NCI-H2081 (cell line): ENCODE measurements at regions not wholly inside any gene's neighbourhood (a gene's known extent, or its start where the extent isn't known, plus 50 kb on each side); places are given as distances from the start of the nearest gene placed in this dataset.
"Not testable (repeated sequence)": the region's sequence is repeated elsewhere in the genome, so short reads cannot be mapped to it uniquely, and the experiment has no call there.

Experiments
- DNase-seq, 2 experiments: peaks; one replicate each; lab custom pipeline; 2025; lab: John Stamatoyannopoulos, UW

DNA sequence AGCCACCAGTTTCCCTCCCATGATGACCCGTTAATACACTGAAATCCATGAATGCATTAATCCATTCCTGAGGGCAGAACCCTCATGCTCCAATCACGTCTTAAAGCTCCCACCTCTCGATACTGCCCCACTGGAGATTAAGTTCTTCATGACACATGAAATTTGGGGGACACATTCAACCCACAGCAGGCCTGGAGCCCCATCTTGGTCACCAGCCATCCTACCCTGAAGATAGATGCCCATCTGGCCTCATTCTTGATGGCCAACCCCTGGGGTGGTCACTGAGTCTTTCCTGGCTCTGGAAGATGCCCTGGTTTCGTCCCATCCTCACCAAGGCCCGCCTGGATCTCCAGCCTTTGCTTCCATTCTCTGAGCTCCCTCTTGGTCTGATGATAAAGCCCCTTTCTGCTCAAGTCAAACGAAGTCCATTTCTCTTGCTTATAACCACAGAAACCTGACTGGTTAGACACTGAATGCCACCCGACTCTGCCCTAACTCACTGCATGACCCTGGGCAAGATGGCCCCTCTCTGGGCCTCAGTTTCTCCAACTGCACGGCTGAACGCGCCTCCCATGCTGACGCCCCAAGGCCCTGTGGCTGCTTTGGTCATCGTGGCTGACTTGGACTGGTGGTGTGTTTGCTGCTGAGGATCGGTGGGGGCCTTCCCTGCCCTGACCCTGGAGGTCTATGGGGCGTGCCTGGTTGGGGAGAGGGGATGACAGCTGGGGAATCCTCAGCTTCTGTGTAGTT lies 138.4 kb upstream of the IER5L start:
- DNase-seq, result no peak

DNA sequence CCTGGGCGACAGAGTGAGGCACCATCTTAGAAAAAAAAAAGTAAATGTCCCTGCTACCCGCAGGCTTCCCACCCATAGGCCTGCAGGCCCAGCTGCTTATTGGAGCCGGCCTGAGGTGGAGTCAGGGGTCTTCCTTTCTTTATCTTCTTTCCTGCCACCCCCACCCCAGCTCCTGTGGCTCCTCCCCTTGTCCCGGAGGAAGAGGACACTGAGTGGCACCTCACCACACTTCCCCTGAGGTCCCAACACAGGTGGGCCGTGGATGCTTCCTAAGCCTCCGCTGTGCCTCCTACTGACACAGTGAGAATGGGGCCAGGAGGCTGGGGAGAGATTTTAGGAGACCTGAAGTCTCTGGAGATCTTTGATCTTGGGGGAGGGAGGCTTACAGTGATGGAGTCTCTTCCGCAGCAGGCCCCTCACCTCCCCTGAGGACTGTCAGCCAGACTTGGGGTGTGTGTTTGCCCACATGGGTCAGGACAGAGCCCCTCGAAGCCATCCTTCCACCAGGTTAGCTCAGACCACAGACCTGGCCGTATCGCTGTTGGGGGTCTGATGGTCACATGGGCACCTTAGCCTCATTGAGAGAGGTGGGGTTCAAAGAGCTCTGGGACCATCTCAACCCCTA lies 135.4 kb upstream of the IER5L start:
- DNase-seq, result no peak

DNA sequence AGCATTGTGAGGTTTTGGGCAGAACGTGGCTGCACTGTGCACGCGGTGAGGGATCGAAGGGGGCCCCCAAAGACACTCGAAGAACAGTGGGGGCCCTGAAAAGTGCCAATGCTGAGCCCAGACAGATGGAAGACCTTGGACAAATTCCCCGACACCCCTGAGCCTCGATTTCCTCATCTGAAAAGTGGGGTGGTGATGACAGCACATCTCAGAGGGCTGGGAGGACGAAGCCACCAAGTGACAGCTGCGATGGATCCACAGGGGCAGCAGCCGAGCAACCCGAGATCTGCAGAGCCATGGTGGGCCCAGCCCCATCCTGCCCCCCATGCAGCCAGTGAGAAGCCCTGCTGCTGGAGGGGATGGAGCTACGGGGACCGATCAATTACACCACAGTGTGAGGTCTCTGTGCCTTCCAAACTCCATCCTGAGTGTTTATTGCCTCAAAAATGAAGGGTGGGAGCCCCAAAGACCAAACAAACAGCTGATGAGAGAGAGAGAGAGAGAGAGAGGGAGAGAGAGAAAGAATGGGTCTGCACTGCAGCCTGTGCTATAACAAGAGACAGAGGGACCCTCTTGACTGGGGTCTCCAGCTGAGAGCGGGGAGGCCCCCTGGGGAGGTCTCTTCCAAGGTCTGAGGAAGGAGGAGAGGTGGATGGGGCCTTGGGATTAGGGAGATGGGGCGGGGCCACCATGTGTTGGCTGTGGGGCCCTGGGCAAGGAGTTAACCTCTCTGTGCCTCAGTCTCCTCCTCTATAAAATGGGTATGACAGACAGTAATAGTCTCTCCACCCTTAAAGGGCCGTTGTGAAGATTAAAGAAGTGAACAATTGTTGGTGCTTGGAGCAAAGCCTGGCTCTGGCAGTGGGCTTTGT lies 134.4 kb upstream of the IER5L start:
- no peak for DNase-seq

DNA sequence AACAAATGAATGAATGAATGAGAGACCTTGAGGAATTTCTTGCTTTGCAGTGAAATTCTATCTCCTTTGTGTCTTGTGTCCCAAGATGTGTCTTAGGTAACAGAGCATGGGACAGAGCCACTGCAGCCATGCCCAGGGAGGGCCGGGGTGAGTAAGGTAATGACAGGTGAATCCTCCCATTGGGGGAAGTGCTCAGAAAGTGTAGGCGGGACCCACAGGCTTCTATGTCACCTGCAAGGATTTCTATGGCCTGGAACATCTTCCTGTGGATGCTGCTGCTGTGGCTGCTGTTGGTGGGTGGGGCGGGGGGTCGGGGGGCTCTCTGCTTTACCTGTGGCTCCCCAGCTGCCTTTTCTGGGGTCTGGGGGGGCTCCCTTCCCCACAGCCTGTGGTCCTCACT lies 133.6 kb upstream of the IER5L start:
- DNase-seq, result no peak

DNA sequence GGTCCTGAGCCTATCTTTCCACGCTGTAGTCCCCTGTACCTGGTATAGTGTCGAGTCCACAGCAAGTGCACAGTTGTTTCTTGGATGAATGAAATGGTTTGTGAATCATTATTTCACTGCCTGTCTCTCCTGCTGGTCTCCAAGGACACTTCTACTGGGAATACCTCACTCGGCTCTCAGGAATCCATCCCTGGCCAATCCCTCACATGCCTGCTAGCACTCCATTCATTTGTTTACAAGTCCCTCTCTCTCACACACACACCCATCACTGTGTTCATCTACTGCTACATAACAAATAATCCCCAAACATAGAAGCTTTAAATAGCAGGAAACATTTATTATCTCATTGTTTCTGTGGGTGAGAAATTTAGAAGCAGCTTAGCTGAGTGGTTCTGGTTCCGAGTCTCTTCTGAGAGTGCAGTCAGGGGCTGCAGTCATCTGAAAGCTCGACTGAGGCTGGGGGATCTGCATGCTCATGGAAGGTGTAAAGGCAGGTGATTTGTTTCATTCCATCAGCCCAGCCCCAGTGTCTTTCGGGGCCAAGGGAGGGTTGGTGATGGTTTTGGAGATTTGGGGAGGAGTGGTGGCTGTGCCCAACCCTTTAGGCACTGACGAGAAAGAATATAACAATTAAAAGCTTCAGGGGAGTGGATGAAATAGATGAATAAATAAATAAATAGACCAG lies 132.7 kb upstream of the IER5L start:
- no peak for DNase-seq

DNA sequence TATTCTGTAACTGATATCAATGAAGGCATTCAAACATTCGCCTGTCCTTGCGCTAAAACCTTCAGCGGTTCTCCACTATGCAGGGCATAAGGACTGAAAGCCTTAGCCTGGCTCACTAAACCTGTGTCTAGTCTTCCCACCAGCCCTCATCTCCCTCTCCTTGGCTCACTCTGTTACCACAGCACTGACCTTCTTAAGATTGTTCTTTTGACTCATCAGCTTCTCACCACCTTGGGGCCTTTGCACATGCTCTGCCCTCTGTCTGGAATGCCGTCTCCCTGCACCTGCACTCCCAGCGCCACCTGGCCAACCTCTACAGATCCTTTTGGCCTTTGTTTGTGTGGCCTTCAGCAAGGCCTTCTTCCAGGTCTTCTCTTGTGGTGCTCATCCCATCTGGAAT lies 131.8 kb upstream of the IER5L start:
- DNase-seq, result no peak

DNA sequence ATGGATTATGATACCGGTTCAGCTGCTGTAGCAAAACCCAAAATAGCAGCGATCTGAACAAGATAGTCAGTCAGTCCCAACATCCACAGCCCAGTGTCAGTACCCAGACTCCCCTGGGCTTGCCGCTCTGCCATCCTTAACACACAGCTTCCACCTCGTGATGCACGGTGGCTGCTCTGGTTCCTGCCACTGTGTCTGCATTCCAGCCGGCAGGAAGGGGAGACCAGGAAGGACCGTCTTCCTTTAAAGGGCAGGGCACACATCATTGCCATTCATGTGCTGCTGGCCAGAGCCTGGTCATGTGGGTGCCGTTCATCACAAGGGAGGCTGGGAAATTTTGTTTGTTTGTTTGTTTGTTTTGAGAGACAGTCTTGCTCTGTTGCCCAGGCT lies 131.0 kb upstream of the IER5L start:
- no peak for DNase-seq

DNA sequence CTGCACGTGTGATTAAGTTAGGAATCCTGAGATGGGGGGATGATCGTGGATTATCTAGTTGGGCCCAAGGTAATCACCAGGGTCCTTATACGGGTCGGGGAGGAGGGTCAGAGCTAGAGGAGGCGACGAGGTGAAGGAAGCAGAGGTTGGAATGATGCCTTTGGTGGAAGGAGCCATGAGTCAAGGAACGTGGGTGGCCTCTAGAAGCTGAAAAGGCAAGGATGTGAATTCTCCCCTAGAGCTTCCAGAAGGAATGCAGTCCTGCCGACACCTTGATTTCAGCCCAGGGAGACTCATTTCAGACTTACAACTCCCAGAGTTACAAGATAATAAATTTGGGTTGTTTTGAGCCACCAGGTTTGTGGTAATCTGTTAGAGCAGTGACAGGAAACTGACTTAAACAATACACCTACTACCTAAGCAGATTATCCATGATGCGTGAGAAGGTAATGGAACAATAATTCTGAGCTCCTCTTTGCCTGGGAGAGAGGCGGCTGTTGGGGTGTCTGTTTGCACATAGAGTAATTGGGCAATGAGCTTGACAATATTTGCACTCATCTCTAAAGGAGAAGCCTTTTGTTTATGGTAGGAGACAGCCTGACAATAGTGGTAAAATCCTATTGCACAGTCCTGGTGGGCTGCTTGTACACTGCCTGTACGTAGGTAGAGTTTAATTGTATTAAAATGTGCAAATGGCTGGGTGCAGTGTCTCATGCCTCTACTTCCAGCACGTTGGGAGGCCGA lies 129.3 kb upstream of the IER5L start:
- no peak for DNase-seq

DNA sequence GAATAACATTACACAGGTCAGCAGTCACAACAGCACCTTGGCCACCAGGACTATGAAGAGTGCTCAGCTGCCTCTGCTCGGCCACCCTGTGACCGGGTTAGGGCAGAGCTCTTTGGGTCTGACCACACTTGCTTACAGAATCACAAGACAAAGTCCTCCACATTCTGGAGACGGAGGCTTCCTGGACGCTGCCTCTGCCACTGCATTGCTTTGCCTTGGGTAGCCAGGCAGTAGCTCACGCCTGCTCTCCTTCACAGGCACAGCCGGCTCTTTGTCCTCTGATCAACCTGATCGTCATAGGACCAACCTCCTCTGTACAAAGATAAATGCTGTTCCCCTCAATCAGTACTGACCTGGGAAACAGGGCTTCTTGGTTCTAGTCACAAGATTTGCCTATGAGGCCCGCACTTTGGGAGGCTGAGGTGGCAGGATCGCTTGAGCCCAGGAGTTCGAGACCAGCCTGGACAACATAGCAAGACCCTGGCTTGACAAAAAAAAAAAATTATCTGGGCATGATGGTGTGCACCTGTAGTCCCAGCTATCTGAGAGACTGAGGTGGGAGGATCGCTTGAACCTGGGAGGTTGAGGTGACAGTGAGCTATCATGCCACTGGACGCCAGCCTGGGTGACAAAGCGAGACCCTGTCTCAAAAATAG lies 128.4 kb upstream of the IER5L start:
- DNase-seq, result no peak

DNA sequence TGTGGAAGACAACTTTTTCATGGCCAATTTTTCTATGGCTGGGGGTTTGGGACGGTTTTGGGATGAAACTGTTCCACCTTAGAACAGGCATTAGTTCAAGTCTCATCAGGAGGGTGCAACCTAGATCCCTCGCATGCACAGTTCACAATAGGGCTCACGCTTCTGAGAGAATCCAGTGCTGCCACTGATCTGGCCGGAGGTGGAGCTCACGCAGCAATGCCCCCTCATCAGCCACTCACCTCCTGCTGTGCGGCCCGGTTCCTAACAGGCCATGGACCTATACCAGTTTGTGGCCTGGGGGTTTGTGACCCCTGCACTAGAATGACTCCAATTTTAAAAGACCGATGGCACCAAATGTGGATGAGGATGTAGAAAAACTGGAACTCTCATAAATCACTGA lies 127.2 kb upstream of the IER5L start:
- DNase-seq, result no peak

DNA sequence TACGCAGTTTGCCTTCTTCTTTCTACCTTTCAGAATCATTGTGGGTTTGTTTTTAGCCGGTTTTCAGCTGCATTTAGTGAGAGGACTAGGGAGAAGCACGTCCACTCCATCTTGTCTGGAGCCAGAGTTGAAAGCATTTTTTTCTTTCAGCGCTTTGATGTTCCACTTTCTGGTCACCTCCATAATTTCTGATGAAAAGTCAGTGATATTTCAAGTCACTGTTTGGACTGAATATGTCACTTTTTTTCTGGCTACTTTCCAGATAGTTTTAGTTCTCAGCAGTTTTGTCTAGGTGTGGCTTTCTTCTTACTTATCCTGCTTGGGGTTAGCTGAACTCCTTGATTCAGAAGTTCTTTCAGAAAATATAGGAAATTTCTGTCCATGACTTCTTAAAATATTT lies 123.9 kb upstream of the IER5L start:
- DNase-seq, result no peak

DNA sequence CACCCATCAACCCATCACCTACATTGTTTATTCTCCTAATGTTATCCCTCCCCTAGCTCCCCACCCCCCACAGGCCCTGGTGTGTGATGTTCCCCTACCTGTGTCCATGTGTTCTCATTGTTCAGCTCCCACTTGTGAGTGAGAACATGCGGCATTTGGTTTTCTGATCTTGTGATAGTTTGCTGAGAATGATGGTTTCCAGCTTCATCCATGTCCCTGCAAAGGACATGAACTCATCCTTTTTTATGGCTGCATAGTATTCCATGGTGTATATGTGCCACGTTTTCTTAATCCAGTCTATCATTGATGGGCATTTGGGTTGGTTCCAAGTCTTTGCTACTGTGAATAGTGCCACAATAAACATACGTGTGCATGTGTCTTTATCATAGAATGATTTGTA lies 118.1 kb upstream of the IER5L start:
- not testable (repeated sequence) for DNase-seq

DNA sequence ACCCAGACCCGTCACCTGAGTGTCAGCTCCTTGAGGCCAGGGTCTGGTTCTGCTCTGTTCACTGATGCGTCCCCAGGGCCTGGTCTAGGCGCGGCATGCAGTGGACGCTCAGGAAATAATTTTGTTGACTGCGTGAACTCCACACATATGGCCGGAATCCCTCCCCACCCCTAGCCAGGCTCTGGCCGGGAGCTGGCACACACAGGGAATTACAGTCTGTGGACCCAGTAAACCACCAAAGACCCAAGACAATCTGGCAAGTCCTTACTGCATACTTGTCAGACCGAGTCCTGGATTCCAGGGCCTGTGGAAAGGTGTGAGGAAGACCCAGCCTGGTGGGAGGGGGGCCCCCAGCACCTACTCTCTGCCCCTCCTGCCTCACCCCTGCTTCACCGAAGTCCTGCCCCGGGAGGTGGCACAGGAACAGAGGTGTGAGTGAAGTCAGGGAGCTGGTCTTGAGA lies 113.0 kb upstream of the IER5L start:
- DNase-seq, result no peak

DNA sequence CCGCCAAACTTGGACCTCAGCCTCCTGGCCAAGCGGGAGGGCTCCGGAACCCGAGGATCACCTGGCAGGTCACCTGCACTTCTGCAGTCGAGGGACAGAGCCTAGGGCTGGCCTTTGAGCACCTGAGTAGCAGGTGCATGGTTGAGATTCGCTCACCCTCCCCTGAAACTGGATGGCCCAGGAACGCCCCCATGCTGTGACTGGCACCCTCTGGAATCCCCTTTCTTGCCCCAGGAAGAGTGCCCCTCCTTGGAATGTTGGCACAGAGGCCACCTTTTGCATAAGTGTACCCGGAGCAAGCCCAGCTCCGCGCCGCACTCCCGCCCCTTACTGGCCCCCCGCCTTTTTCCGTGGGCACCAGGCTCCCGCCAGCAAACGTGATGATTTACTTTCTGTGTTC lies 112.5 kb upstream of the IER5L start:
- no peak for DNase-seq

DNA sequence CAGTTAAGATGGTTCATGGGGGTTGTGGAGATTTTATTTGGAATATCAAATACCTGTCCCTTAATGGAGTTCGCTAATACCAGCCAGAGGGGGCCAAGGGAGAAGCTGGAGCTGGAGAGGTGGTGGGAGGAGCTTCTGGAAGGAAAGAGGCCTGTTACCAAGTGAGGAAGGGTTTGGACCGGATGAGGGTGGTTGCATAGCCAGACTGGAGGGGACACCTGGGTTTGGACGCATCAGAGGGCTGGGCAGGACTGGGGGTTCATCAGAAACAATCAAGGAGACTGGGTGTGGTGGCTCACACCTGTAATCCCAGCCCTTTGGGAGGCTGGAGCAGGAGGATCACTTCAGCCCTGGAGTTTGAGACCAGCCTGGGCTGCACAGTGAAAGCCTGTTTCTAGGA lies 111.8 kb upstream of the IER5L start:
- no peak for DNase-seq

DNA sequence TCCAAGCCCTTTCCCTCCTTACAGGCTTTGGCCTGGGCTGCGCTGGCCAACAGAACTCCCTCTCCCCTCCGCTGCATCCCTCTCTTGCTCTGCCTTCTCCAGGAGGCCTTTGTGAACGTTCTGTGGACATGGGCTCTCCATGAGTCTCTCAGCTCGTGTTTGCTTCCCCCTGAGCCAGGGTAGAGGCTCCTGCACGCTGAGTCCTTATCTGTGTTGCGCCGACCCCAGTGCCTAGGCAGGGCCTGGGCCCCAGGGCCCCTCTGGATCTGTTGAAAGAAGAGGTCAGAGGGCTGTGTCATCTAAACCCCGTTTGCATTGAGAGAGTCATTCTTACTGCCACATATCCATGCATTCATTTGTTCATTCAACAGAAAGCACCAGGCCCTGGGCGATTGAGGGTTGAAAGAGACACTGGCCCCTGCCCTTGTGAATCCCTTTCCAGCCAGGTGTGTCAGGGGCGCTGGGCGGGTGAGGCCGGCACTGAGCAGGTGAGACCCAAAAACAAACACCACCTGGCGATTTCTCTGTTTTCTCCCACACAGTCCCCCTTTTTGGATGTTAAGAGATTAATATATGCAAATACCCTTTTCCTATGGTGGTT lies 111.2 kb upstream of the IER5L start:
- DNase-seq, result no peak

DNA sequence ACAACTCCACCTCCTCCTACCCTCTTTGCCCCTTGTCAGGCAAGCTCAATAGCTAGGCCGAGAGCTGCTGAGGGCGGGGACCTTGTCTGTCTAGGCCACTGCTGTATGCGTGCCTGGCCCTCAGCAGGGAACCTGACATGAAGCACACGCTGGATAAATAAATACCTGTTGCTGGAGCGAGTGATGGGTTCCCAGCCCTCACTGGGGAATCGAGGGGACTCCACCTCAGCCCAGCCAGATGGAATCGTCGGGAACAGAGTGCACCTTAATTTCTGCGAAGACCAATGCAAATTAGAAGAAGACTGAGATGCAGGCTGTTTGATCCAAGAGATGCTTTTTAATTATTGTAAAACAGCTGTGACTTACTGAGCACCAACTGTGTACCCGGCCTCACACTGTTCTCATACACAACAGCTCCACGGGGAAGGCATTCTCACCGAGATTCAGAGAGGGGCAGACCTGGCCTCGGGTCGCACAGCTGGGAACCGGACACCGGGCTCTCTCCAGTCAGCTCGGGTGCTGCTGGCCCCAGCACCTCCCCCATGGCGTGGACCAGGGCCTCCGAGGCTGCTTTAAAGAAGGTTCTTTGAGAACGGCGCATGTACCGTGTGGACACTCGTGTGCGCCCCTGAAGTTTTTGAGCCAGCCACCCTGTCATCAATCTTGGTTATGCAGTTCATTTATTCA lies 109.7 kb upstream of the IER5L start:
- DNase-seq, result no peak

DNA sequence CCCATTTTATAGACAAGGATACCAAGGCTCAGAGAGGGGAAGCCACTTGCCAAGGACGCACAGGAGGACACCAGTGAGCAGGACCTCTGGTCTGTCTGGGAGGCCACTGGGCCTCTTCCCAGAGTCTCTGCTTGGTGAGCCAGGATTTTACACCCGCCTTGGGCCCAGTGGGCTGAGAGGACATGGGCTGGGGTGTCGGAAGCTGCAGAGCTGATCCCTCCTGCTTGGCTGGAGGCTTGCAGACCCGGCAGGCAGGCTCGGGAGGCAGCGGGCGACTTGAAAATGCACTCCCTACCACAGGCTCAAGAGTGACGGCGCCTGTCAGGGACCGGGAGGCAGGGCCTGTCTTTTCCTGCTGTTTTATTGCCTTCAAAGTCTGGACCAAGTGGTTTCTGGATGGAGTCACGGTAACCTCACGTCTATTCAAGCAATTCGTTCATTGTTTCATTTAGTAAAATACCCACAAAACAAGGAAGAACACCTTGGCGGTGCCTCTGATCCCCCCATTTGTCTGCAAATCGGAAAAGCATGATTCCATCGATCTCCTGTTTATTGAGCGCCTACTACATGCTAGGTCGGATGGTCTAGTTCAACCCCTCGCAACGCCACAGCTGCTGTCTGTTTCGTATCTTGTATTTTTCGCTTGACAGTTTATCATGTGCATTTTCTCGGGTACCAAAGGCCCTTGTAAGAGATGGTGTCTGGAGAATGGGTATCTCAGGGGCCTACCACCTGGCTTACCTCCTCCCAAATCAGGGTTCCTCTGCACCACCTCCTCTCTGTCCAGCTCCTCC lies 108.1 kb upstream of the IER5L start:
- no peak for DNase-seq

DNA sequence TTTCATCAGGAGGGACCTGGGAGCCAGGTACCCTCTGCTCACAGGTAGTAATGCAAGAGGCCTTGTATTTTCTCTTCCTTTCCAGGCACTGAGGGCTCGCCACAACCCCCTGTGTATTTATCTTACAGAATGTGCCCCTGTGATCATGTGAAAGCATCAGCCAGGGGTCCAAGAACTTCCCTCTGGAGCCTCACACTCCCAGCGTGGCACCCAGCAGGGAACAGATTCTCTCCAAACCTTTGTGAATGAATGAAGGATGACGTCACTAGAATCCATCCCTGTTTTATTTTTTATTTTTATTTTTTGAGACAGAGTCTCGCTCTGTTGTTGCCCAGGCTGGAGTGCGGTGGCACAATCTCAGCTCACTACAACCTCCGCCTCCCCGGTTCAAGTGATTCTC lies 107.3 kb upstream of the IER5L start:
- DNase-seq, result no peak
